Duodenal mucosa (tissue), 2 donors: ENCODE measurements at regions not wholly inside any gene's neighbourhood (a gene's known extent, or its start where the extent isn't known, plus 50 kb on each side); places are given as distances from the start of the nearest gene placed in this dataset.

Experiments
- H3K27ac ChIP-seq: one replicate; pipeline ENCODE4 v1.7.0; 2013; ENCODE audit warnings: low read depth, low read length
- H3K27me3 ChIP-seq, 2 donors: one replicate each; pipeline ENCODE4 v1.7.0; 2013; ENCODE audit warnings: low read length in 2 of 2, control low read depth in 1 of 2; ENCODE audit not compliant: insufficient read depth in 2 of 2, control insufficient read depth in 1 of 2
- H3K36me3 ChIP-seq, 2 donors: one replicate each; pipeline ENCODE4 v1.7.0; 2013; ENCODE audit warnings: low read length in 2 of 2, control low read depth in 1 of 2; ENCODE audit not compliant: insufficient read depth in 2 of 2, control insufficient read depth in 1 of 2
- H3K4me1 ChIP-seq, 2 donors: one replicate each; pipeline ENCODE4 v1.7.0; 2013; ENCODE audit warnings: low read length in 2 of 2, control low read depth in 1 of 2; ENCODE audit not compliant: insufficient read depth in 2 of 2, control insufficient read depth in 1 of 2
- H3K4me3 ChIP-seq, 2 donors: one replicate each; pipeline ENCODE4 v1.7.0; 2013; ENCODE audit warnings: low read length in 2 of 2, low read depth in 1 of 2
- H3K9ac ChIP-seq, 2 donors: one replicate each; pipeline ENCODE4 v1.7.0; 2013; ENCODE audit warnings: low read length in 2 of 2, low read depth in 1 of 2
- H3K9me3 ChIP-seq, 2 donors: one replicate each; pipeline ENCODE4 v1.7.0; 2013; ENCODE audit warnings: low read length in 2 of 2, control low read depth in 1 of 2; ENCODE audit not compliant: control insufficient read depth in 1 of 2

DNA sequence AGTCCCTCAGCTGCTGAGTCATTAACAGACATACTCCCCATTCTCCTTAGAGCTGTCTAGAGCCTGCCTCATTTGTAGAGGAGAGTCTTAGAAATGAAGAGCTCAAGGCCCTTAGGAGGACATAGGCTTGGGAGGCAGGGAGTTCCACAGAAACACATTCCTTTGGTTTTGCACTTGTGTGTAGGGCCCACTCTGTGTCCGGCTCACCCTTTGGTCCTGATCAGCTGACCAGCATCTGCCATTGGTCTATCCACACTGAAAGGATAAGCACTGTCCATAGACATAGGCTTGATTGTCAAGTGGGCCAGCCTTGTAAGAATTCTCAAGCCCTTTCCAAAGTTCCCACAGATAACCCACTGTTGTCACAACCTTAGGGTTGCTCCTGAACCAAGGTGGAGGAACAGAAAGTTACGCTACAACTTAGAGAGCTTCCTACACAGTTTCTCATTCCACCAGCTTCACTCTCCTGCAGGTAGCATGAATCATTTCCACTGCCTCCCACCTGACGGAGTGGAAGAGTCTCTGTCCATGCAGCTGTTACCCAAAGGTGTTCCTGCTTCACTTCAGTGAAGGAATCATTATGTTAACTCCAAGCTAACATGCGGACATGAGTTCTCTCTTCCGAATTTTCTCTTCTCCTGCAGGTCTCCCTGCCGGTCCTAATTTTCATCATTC, 96.1 kb downstream of the TNFSF18 start:
- Histone ChIP-seq H3K4me3 (no peak overlapping the region), H3K27me3 (peaks cover 0 to 3% of the 10 kb centered on the region in 2 donors), H3K27ac (no peak overlapping the region), H3K36me3 (no peaks in the 10 kb centered on the region), H3K4me1 (peaks cover 6 to 11% of the 10 kb centered on the region in 2 donors), H3K9ac (no peak overlapping the region), H3K9me3 (no peaks in the 10 kb centered on the region)

DNA sequence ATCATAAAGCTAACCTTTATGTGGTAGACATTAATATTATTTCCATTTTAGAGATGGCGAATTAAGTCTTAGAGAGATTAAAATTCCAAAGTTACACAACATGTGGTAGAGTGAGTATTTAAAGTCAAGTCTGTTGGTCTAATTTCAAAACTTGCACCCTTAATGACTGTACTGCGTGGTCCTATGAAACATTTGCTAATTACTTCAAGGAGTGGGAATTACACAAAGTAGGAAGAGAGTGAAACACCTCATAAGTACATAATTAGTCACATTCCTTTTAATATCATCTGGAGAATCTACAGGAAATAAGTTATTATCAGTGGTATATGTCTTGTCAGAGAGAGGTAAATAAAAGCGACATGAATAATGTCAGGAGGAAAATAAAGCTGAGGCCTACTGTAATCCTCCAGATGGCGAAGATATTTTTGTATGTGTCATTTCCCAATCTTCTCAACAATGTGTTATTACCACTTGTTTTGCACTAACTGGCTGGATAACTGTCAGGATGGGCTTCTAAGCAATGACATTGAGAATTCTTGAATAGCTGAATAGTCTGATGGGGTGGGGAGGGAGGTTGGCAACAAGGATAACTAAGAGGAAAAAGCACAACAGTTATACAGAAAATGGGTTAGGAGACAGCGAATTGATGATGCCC, 95.5 kb downstream of the TNFSF18 start:
- H3K9me3 ChIP-seq, result no peaks in the 10 kb centered on the region
- H3K27me3 ChIP-seq, result peaks cover 0 to 3% of the 10 kb centered on the region in 2 donors
- no peak overlapping the region for H3K9ac ChIP-seq
- no peak overlapping the region for H3K27ac ChIP-seq
- H3K4me3 ChIP-seq, result no peak overlapping the region
- peaks cover 9 to 17% of the 10 kb centered on the region in 2 donors for H3K4me1 ChIP-seq
- H3K36me3 ChIP-seq, result no peaks in the 10 kb centered on the region

DNA sequence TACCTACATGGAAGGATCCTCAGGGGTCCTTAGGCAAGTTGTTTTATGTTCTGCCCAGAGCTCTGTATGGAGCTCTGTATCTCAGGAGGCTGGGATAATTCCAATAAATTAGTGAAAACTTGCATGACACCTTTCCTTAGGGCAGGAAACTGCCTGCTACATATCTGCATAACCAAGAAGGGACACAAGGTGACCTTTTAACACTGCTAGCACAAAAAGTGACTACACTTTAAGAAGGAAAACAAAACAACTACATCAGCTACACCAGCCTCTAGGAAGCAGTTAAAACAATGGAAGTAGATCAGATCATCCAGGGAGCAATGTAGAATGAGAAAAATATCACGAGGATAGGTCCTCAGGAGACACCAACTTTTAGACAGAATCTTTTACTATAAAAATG, 93.9 kb downstream of the TNFSF18 start:
- Histone ChIP-seq H3K36me3 (no peaks in the 10 kb centered on the region), H3K27ac (no peak overlapping the region), H3K4me3 (no peak overlapping the region), H3K9me3 (no peaks in the 10 kb centered on the region), H3K4me1 (peaks cover 9 to 18% of the 10 kb centered on the region in 2 donors), H3K27me3 (peaks cover 0 to 3% of the 10 kb centered on the region in 2 donors), H3K9ac (no peak overlapping the region)

DNA sequence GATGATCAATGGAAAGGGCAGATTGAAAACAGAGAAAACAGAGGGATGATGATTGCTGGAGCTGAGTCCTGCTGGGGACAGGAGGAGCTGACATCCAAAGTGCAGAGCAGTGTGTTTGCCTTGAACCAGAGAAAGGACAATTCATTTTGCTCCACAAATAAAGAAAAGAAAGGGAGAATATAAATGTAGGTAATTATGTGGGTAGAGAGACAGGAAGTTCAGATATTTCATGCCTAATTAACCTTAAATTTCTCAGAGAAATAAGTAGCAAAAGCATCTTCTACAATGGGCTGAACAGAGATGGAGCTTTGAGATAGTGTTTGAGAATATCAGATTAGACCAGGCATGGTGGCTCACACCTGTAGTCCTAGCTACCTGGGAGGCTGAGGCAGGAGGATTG, 93.2 kb downstream of the TNFSF18 start:
- no peaks in the 10 kb centered on the region for H3K9me3 ChIP-seq

DNA sequence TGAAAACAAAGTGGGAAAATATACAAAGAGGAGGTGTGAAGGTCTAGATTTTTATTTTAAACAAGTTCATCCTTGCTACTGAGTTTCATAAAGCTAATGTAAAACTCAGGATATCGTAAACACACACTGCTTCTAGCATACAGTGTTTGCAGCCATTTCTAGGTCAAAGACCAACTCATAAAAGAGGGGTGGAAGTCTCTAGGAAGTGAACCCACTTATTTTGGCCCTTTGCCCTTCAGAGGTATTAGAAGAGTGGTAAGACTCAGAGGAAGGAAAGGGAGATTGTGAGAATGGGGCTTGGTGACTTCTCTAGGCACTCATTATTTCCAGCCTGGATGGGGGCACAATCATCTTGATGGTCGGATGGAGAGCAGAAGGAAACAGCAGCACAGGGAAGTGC, 91.2 kb downstream of the TNFSF18 start:
- no peaks in the 10 kb centered on the region for H3K36me3 ChIP-seq
- H3K4me1 ChIP-seq, result peaks cover 9 to 17% of the 10 kb centered on the region in 2 donors
- no peak overlapping the region for H3K9ac ChIP-seq
- no peaks in the 10 kb centered on the region for H3K27me3 ChIP-seq
- H3K9me3 ChIP-seq, result no peaks in the 10 kb centered on the region
- no peak overlapping the region for H3K27ac ChIP-seq
- H3K4me3 ChIP-seq, result no peak overlapping the region

More for the DNA sequence above, 93.2 kb downstream of the TNFSF18 start:
- peaks cover 0 to 3% of the 10 kb centered on the region in 2 donors for H3K27me3 ChIP-seq
- no peak overlapping the region for H3K4me3 ChIP-seq
- no peaks in the 10 kb centered on the region for H3K36me3 ChIP-seq
- H3K9ac ChIP-seq, result no peak overlapping the region
- peaks cover 9 to 17% of the 10 kb centered on the region in 2 donors for H3K4me1 ChIP-seq
- no peak overlapping the region for H3K27ac ChIP-seq

DNA sequence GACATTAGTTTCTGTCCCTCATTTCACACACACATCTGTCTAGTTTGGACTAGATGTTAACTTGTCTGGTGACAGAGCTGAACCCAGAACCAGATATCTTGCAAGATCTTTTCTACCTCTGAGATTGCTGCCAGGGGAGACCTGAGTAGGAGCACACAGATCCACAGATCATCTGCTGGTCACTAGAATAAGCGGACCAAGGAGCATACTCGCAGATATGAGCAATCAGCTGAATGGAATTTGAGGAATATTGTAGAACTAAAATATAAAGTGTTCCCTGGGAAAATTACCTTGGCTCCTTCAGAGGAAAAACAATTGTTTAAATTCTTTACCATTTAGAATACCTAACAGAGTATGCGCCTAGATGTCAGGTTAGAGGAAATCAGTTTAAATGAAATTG, 90.7 kb downstream of the TNFSF18 start:
- no peak overlapping the region for H3K4me3 ChIP-seq
- H3K36me3 ChIP-seq, result no peaks in the 10 kb centered on the region
- peaks cover 9 to 17% of the 10 kb centered on the region in 2 donors for H3K4me1 ChIP-seq
- no peak overlapping the region for H3K27ac ChIP-seq
- no peaks in the 10 kb centered on the region for H3K9me3 ChIP-seq
- H3K27me3 ChIP-seq, result no peaks in the 10 kb centered on the region
- H3K9ac ChIP-seq, result no peak overlapping the region

DNA sequence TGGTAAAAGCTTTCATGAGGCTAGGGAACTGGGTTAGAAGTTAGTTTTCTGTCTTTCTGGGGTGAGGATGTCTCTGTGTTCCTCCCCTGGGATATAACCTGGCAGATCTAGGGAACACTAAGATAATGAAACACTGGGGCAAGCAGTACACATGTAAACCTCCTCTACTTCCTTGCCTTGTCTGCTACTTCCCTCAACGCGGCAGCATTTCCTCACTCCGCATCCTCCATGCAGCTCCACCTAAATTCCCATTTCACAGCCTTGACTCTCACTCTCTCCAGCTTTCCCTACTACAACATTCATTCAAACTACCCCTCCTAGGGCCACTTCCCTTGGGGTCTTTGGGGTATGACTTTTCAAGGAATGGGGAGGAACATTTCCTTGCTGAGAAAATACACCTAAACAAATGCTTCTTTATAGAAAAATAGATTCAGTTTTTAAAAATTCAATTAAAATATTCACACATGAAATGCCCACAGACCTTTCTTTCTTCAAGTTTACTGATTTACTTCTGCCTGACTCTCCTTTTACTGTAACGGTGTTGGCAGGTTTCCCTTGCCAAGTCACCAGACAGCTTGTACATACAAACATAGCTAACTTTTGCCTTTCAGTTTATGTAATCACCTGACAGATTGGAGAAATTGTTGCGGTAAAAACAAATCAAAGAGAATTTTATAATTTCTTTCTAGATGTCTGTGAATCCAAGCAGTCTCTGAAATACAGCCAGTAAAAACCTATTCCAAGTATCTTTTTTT, 90.1 kb downstream of the TNFSF18 start:
- Histone ChIP-seq H3K9ac (no peak overlapping the region), H3K27ac (no peak overlapping the region), H3K4me3 (no peak overlapping the region), H3K9me3 (no peaks in the 10 kb centered on the region), H3K4me1 (peaks cover 9 to 17% of the 10 kb centered on the region in 2 donors), H3K36me3 (no peaks in the 10 kb centered on the region), H3K27me3 (no peaks in the 10 kb centered on the region)

DNA sequence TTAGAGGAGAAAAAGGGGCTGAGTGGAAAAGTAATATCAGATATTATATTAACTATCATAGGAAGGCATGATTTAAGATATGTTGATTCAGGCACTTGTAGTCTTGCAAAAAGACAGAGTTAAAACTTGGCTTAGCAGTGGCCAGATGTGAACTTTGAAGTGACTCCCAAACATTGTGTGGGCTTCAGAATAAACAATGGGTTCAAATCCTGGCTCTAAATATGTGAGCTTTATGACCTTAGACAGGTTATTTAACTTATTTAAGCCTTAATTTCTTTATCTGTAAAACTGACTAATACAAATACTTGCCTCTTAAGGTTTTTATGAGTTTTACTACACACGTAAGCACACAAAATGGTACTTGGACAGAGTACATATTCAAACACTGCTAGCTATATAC, 85.9 kb downstream of the TNFSF18 start:
- Histone ChIP-seq H3K36me3 (no peaks in the 10 kb centered on the region), H3K9me3 (no peaks in the 10 kb centered on the region), H3K4me3 (no peak overlapping the region), H3K9ac (no peak overlapping the region), H3K27ac (no peak overlapping the region), H3K27me3 (no peaks in the 10 kb centered on the region), H3K4me1 (peaks cover 0 to 12% of the 10 kb centered on the region in 2 donors)

DNA sequence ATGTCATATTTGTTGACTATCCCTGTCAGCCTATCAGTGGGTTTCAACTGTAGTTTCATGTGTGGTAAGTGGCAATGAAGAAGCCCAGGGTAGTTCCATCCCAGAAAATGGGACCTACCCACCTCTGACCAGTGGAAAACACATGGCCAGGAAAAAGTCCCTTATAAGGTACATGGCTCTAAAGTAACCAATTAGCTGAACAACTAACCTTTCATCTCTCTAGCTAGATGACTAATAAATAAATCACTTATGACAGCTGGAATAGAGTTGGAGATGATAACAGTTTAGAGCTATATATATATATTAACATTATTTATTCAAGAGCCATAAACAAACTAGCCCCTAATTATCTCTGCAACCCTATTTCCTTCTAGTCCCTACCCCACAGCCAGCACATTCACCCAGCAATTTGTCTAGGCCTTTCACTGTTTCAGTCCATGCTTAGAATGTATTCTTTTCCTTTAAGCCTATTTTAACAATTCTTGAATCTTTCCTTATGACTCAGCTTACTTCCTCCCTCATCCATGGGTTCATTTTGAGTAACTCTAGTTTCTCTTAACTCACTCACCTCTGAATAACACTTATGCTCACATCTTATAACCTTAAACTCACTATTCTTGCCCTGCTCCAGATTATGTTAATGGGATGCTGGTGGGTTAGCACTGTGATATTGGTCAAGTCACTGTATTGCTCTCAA, 83.7 kb downstream of the TNFSF18 start:
- Histone ChIP-seq H3K9ac (no peak overlapping the region), H3K4me3 (no peak overlapping the region), H3K4me1 (peaks cover 0 to 4% of the 10 kb centered on the region in 2 donors), H3K36me3 (no peaks in the 10 kb centered on the region), H3K9me3 (no peaks in the 10 kb centered on the region), H3K27ac (no peak overlapping the region), H3K27me3 (no peaks in the 10 kb centered on the region)

DNA sequence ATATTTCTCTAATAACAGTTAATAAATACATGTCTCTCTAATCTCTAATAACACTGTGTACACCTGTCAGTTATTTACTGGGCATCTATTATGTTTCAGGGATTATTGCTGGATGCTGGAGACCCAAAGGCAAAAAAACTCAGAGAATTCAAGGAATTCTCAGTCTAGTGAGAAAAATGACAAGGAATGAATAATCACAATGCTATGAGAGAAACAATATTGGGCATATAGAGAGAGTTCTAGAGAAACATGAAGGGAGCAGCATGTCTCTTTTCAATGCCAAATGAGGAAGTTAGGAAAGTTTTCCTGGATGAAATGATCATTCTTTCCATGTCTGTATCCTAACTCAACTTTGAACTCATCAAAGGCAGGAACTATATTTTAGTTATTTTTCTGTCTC, 82.8 kb downstream of the TNFSF18 start:
- H3K9me3 ChIP-seq, result no peaks in the 10 kb centered on the region
- no peak overlapping the region for H3K9ac ChIP-seq
- no peaks in the 10 kb centered on the region for H3K36me3 ChIP-seq
- H3K27me3 ChIP-seq, result no peaks in the 10 kb centered on the region
- no peak overlapping the region for H3K4me3 ChIP-seq
- H3K27ac ChIP-seq, result no peak overlapping the region
- peaks cover 0 to 4% of the 10 kb centered on the region in 2 donors for H3K4me1 ChIP-seq
